Activated CD8-positive, alpha-beta T cell treated with anti-CD3 and anti-CD28 coated beads, Interleukin-2, amount 10 ng/mL, durations not matched to agents 7 days and 5 days (primary cell): ENCODE measurements at regions not wholly inside any gene's neighbourhood (a gene's known extent, or its start where the extent isn't known, plus 50 kb on each side); places are given as distances from the start of the nearest gene placed in this dataset.
"Not testable (repeated sequence)": the region's sequence is repeated elsewhere in the genome, so short reads cannot be mapped to it uniquely, and the experiment has no call there.

Experiments used
- ATAC-seq: fragments of 150-1000 bp; cut with Tn5 transposase; one replicate; pipeline ENCODE4 v1.10.0; 2021; ENCODE audit warnings: moderate library complexity
- CTCF ChIA-PET: fragments of 350-600 bp; sonication (Branson Sonifier 250); formaldehyde crosslinking; loops from one replicate; lab custom pipeline; 2021; ENCODE audit warnings: antibody characterized with exemption; lab: Charles Lee
- POLR2A ChIA-PET: fragments of 350-600 bp; sonication (Branson Sonifier 250); formaldehyde crosslinking; loops from one replicate; lab custom pipeline; 2021; ENCODE audit warnings: antibody characterized with exemption; lab: Charles Lee
- DNase-seq: peaks from one replicate; pipeline ENCODE4 v3.0.0-alpha.2; 2020
- H3K27ac Mint-ChIP-seq: one replicate; pipeline ENCODE4 v1.8.0; 2021; ENCODE audit warnings: mild to moderate bottlenecking, mixed read lengths
- H3K27me3 Mint-ChIP-seq: one replicate; pipeline ENCODE4 v1.8.0; 2021; ENCODE audit warnings: low read depth, mixed read lengths
- H3K36me3 Mint-ChIP-seq: one replicate; pipeline ENCODE4 v1.8.0; 2021; ENCODE audit warnings: low read depth, mixed read lengths
- H3K4me1 Mint-ChIP-seq: one replicate; pipeline ENCODE4 v1.8.0; 2021; ENCODE audit warnings: low read depth, mixed read lengths
- H3K4me3 Mint-ChIP-seq: one replicate; pipeline ENCODE4 v1.8.0; 2021; ENCODE audit warnings: mild to moderate bottlenecking, mixed read lengths
- H3K9me3 Mint-ChIP-seq: one replicate; pipeline ENCODE4 v1.8.0; 2022; ENCODE audit warnings: mixed read lengths; ENCODE audit not compliant: insufficient read depth

DNA sequence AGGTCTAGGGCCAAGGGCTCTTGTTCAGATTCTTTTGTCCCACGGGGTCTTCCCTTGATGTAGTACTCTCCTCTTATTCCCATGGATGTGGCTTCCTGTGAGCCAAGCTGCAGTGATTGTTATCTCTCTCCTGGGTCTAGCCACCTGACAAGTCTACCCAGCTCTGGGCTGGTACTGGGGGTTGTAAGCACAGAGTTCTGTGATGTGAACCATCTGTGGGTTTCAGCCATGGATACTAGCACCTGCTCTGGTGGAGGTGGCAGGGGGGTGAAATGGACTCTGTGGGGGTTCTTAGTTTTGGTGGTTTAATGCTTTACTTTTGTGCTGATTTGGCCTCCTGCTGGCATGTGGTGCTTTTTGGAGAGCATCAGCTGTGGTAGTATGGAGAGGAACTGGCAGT lies 350.8 kb downstream of the DNAJB9 start:
- CTCF ChIA-PET, result no interaction called here
- ATAC-seq, result no peak
- Mint-ChIP-seq H3K36me3 (no peaks in the 10 kb centered on the region), H3K27ac (no peak overlapping the region), H3K4me1 (no peaks in the 10 kb centered on the region), H3K4me3 (no peak overlapping the region), H3K9me3 (peaks cover 13% of the 10 kb centered on the region), H3K27me3 (no peaks in the 10 kb centered on the region)
- DNase-seq, result no peak
- POLR2A ChIA-PET, result no interaction called here

DNA sequence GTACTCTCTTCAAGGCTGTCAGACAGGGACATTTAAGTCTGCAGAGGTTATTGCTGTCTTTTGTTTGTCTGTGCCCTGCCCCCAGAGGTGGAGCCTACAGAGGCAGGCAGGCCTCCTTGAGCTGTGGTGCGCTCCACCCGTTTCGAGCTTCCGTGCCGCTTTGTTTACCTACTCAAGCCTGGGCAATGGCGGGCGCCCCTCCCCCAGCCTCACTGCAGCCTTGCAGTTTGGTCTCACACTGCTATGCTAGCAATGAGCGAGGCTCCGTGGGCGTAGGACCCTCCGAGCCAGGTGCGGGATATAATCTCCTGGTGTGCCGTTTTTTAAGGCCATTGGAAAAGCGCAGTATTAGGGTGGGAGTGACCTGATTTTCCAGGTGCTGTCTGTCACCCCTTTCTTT lies 373.4 kb downstream of the DNAJB9 start:
- DNase-seq, H3K4me1 Mint-ChIP-seq, CTCF ChIA-PET, H3K4me3 Mint-ChIP-seq, H3K27ac Mint-ChIP-seq, H3K9me3 Mint-ChIP-seq, H3K27me3 Mint-ChIP-seq, ATAC-seq, POLR2A ChIA-PET, H3K36me3 Mint-ChIP-seq: not testable (repeated sequence)

DNA sequence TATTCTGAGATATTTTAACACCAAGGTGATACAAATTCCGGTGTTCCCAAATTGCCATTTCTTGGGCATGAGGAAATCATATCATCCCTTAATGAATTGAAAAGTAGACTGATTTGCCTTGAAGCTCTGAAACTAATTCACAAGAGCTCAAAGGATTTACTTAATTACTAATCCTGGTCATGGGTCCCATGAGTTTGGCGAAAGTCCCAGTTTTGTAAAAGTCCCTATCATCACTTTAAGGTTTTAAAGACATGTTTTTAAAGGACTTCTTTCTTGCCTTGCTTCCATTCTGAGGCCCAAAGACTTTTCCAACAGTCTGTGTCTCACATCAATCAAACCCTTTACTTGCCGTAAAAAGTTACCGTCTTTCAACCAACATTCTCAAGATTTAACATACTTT lies 377.9 kb downstream of the DNAJB9 start:
- H3K27me3 Mint-ChIP-seq, result no peaks in the 10 kb centered on the region
- no peak overlapping the region for H3K27ac Mint-ChIP-seq
- no peak overlapping the region for H3K4me3 Mint-ChIP-seq
- DNase-seq (no peak), ATAC-seq (no peak)
- H3K4me1 Mint-ChIP-seq, result no peaks in the 10 kb centered on the region
- ChIA-PET CTCF (no interaction called here), POLR2A (no interaction called here)
- peaks cover 10% of the 10 kb centered on the region for H3K9me3 Mint-ChIP-seq
- no peaks in the 10 kb centered on the region for H3K36me3 Mint-ChIP-seq

DNA sequence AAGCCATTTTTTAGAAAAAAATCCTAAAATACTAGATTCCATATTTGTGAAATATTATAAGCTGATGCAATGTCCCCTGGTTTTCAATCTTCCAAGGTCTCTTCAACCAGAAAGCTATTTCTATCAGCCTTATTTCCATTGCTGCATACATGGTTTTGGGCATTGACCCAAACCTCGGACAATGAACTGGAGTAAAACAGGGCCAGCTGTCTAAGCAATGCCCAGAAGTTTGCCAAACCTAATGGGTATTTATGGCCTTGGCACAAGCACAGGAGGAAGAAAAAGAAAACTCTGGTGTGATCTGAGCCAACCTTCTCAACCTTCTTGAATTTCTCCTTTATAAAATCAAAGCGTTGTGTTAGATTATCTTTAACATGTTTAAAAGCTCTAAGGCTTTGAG lies 402.3 kb downstream of the DNAJB9 start:
- Mint-ChIP-seq H3K27me3 (no peaks in the 10 kb centered on the region), H3K4me1 (no peaks in the 10 kb centered on the region), H3K9me3 (no peaks in the 10 kb centered on the region), H3K27ac (no peak overlapping the region), H3K4me3 (no peak overlapping the region), H3K36me3 (no peaks in the 10 kb centered on the region)
- ChIA-PET CTCF (no interaction called here), POLR2A (no interaction called here)
- ATAC-seq, result no peak
- DNase-seq, result no peak

DNA sequence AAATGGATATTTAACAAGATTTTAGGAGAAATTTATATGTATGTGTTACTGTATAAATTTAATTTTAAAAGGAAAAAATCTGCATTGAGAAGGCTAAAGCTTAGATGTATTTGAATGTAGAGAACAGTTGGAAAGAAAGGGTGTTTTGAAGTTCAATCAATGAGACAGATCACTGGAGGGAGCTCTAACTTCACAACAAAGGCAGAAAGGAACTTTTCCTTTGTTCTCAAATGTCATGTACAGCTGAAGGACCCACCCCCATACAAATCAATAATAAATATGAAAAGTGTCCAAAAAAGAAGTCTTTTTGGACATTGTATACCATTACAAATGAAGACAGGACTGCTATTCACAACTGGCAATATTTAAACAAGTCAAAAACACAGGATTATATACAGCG lies 403.4 kb downstream of the DNAJB9 start:
- no peaks in the 10 kb centered on the region for H3K9me3 Mint-ChIP-seq
- no peaks in the 10 kb centered on the region for H3K36me3 Mint-ChIP-seq
- POLR2A ChIA-PET, result no interaction called here
- CTCF ChIA-PET, result no interaction called here
- no peak overlapping the region for H3K27ac Mint-ChIP-seq
- no peak overlapping the region for H3K4me3 Mint-ChIP-seq
- no peak for ATAC-seq
- H3K4me1 Mint-ChIP-seq, result no peaks in the 10 kb centered on the region
- H3K27me3 Mint-ChIP-seq, result no peaks in the 10 kb centered on the region
- no peak for DNase-seq

DNA sequence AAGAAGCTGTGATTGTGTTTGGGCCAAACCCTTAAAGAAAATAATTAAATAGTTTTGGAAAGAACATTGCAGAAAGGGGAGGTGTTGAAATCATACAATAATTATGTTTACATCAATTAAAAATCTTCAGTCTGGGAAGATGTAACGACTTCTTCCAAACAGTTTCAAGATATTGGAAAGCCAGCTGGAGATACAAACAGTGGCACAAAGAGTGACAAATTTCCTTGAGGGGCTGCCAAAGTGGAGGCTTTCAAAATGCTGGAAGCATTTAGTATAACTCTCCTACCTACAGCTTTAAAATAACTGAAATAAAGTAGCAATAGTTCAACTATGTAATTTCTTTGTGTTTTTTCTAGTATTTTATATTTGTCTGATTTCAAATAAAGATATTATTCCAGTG lies 405.0 kb downstream of the DNAJB9 start:
- Mint-ChIP-seq H3K27me3 (no peaks in the 10 kb centered on the region), H3K4me1 (no peaks in the 10 kb centered on the region), H3K9me3 (no peaks in the 10 kb centered on the region), H3K36me3 (no peaks in the 10 kb centered on the region), H3K4me3 (no peak overlapping the region), H3K27ac (no peak overlapping the region)
- ATAC-seq (no peak), DNase-seq (no peak)
- ChIA-PET POLR2A (no interaction called here), CTCF (no interaction called here)

DNA sequence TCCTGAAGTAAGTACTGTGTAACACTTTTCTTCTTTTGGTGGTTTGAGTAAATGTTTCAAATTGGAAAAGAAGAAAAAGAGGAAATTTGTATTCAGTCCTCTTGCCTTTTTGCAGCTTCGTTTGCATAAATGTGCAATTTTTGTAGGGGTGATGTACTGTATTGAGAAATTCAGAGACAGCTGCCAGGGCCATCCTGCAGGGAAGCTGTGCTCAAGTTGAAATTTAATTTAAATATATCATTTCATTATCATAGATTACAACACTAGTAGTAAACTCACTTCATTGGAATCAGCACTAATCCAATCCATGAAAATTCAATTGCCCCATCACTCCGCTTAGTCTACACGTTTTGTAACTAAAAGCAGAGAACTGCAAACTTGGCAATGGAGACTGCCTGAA lies 415.4 kb downstream of the DNAJB9 start:
- POLR2A ChIA-PET, result no interaction called here
- Mint-ChIP-seq H3K4me1 (no peaks in the 10 kb centered on the region), H3K9me3 (peaks cover 5% of the 10 kb centered on the region), H3K27me3 (no peaks in the 10 kb centered on the region), H3K36me3 (no peaks in the 10 kb centered on the region), H3K4me3 (no peak overlapping the region), H3K27ac (no peak overlapping the region)
- CTCF ChIA-PET, result no interaction called here
- ATAC-seq (no peak), DNase-seq (no peak)

DNA sequence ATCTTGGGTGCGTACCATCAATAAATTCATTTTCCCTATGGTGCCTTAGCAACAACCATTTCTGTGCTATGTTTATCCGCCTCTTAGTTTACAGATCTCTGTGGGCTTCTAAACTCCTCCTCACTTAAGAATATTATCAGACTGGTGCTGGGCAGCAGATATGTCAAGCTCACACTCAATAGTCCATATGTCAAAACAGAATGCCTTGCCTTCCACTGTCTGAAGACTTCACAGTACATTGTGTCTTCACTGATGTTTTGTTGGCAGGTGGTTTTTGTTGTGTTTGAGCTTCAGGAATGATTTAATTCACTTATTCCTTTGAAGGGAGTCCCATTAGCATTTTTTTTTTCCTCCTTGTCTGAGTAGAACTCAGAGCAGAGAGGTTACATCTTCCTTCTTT lies 419.6 kb downstream of the DNAJB9 start:
- Mint-ChIP-seq H3K36me3 (no peaks in the 10 kb centered on the region), H3K4me3 (no peak overlapping the region), H3K27me3 (no peaks in the 10 kb centered on the region), H3K9me3 (peaks cover 5% of the 10 kb centered on the region), H3K4me1 (no peaks in the 10 kb centered on the region), H3K27ac (no peak overlapping the region)
- DNase-seq (no peak), ATAC-seq (no peak)
- POLR2A ChIA-PET, result no interaction called here
- CTCF ChIA-PET, result no interaction called here

DNA sequence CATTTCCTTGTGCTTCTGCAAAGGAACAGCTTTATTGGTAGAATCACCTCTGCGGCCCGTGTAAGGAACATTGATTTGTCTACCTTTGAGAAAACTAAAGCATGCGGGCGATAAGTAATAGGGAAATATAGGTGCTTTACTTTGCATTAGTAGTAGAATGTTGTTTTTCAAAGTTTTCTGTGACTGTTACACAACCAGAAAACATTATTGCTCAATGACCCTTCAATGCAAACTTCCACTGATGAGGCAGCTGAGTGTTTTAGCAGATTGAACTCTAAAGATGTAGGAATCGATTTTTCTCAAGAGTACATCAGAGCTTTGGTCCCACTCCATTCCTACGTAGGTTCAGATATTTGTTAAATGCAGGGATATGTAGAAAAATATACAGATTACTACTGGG lies 427.8 kb downstream of the DNAJB9 start:
- ChIA-PET CTCF (no interaction called here), POLR2A (no interaction called here)
- H3K36me3 Mint-ChIP-seq, result no peaks in the 10 kb centered on the region

DNA sequence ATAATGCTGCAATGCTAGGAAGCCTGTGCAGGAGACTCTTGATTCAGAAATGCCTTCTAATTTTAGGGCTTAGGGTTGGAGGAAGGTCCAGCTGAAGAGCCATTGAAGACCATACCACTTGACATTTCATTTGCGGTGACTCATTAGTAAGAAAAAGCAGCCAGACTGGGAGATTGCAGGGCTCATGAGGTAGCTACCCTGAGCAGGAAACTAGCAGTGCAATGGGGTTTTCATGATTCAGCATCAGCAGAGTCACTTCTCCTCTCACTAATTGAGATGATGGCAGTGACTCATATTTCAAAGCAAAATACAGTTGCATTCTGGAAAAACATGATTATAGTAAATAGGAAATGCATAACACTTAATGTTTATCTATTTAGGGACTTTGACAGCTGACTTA lies 434.1 kb downstream of the DNAJB9 start:
- ChIA-PET POLR2A (no interaction called here), CTCF (no interaction called here)
- H3K9me3 Mint-ChIP-seq, result peaks cover 3% of the 10 kb centered on the region
- H3K27me3 Mint-ChIP-seq, result no peaks in the 10 kb centered on the region
- DNase-seq, result no peak
- H3K4me1 Mint-ChIP-seq, result no peaks in the 10 kb centered on the region
- ATAC-seq, result no peak
- no peaks in the 10 kb centered on the region for H3K36me3 Mint-ChIP-seq
- no peak overlapping the region for H3K27ac Mint-ChIP-seq
- H3K4me3 Mint-ChIP-seq, result no peak overlapping the region

More for the DNA sequence above, 427.8 kb downstream of the DNAJB9 start:
- Mint-ChIP-seq H3K9me3 (no peaks in the 10 kb centered on the region), H3K27ac (no peak overlapping the region), H3K4me3 (no peak overlapping the region), H3K27me3 (no peaks in the 10 kb centered on the region), H3K4me1 (no peaks in the 10 kb centered on the region)
- DNase-seq (no peak), ATAC-seq (no peak)

DNA sequence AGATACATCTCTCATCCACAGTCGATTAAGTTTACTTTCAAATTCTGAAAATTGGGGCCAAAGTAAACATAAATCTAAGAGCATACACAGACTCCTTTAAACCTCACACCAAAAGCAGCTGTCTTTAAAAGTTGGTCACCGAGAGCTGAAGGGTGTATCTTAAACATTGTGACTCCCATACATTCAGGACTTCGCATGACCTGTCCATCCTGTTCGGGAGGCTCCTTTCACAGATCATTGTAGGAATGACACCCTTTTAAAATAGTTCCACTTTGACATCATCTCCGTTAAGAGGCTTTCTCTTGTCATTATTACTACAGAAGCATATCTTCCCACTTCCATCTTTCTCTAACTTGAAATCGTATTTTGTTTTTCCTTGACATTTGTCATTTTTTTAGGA lies 440.0 kb downstream of the DNAJB9 start:
- Mint-ChIP-seq H3K27ac (no peak overlapping the region), H3K4me3 (no peak overlapping the region), H3K9me3 (peaks cover 7% of the 10 kb centered on the region), H3K27me3 (no peaks in the 10 kb centered on the region), H3K36me3 (no peaks in the 10 kb centered on the region), H3K4me1 (no peaks in the 10 kb centered on the region)
- CTCF ChIA-PET, result no interaction called here
- ATAC-seq (no peak), DNase-seq (no peak)
- POLR2A ChIA-PET, result no interaction called here

DNA sequence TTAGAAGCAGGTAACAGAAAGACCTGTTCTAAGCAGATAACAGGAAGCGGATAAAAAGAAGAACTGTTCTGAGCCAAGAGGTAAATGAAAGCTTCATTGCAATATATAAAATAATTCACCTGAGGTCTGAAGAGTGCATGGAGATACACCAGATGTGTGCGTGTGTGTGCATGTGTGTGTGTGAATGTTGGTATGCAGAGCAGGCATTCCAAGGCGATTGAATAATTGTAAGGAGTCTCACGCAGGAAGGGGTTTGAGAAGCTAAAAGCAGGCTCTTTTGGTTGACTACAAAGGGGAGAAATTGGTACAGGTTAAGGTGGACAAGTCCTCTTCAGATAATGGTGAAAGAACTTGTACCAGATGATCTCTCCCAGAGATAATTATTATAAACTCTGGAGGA lies 450.6 kb downstream of the DNAJB9 start:
- ATAC-seq, result no peak
- Mint-ChIP-seq H3K27me3 (no peaks in the 10 kb centered on the region), H3K9me3 (no peaks in the 10 kb centered on the region), H3K36me3 (no peaks in the 10 kb centered on the region), H3K27ac (no peak overlapping the region), H3K4me1 (no peaks in the 10 kb centered on the region), H3K4me3 (no peak overlapping the region)
- CTCF ChIA-PET, result no interaction called here
- POLR2A ChIA-PET, result no interaction called here
- no peak for DNase-seq

DNA sequence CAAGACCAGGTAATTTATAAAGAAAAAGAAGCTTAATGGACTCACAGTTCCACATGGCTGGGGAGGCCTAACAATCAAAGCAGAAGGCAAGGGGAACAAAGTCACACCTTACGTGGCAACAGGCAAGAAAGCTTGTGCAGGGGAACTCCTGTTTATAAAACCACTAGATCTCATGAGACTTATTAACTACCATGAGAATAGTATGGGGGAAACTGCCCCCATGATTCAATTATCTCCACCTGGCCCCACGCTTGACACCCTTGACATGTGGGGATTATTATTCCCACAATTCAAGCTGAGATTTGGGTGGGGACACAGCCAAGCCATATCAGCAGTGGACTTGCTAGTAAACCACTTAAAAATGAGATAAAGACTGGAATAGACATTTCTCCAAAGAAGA lies 451.7 kb downstream of the DNAJB9 start:
- CTCF ChIA-PET, result no interaction called here
- H3K36me3 Mint-ChIP-seq, result no peaks in the 10 kb centered on the region
- POLR2A ChIA-PET, result no interaction called here
- H3K27ac Mint-ChIP-seq, result no peak overlapping the region
- H3K27me3 Mint-ChIP-seq, result no peaks in the 10 kb centered on the region
- DNase-seq (no peak), ATAC-seq (no peak)
- H3K4me3 Mint-ChIP-seq, result no peak overlapping the region
- H3K9me3 Mint-ChIP-seq, result no peaks in the 10 kb centered on the region
- no peaks in the 10 kb centered on the region for H3K4me1 Mint-ChIP-seq
